Liver (tissue), 7 donors: ENCODE measurements at regions not wholly inside any gene's neighbourhood (a gene's known extent, or its start where the extent isn't known, plus 50 kb on each side); places are given as distances from the start of the nearest gene placed in this dataset.

Experiments used
- DNase-seq: peaks from one replicate; pipeline ENCODE4 v3.0.0-alpha.2; 2017; ENCODE audit warnings: low spot score
- H3K27ac ChIP-seq, 2 donors: one replicate each; pipeline ENCODE4 v1.7.0; 2013; ENCODE audit warnings: inconsistent platforms in 2 of 2, low read length in 2 of 2, control low read depth in 1 of 2, low read depth in 1 of 2, mild to moderate bottlenecking in 1 of 2
- H3K27me3 ChIP-seq, 4 donors: one replicate each; pipeline versions ENCODE4 v1.6.1 to v1.7.0; 2013; ENCODE audit warnings: low read length in 3 of 4, inconsistent platforms in 1 of 4, mild to moderate bottlenecking in 1 of 4, moderate library complexity in 1 of 4; ENCODE audit not compliant: control insufficient read depth in 4 of 4, insufficient read depth in 4 of 4
- H3K36me3 ChIP-seq, 4 donors: one replicate each; pipeline versions ENCODE4 v1.6.1 to v1.7.0; 2013; ENCODE audit warnings: low read length in 3 of 4, mild to moderate bottlenecking in 3 of 4, low read depth in 1 of 4, moderate library complexity in 1 of 4; ENCODE audit not compliant: control insufficient read depth in 4 of 4, insufficient read depth in 3 of 4
- H3K4me1 ChIP-seq, 4 donors: one replicate each; pipeline versions ENCODE4 v1.6.1 to v1.7.0; 2013; ENCODE audit warnings: low read length in 3 of 4, mild to moderate bottlenecking in 3 of 4, moderate library complexity in 1 of 4; ENCODE audit not compliant: control insufficient read depth in 4 of 4, insufficient read depth in 4 of 4
- H3K4me3 ChIP-seq, 3 donors: one replicate each; pipeline versions ENCODE4 v1.6.1 to v1.7.0; 2013; ENCODE audit warnings: low read length in 3 of 3, control low read depth in 1 of 3, low read depth in 1 of 3, mild to moderate bottlenecking in 1 of 3
- H3K9ac ChIP-seq, 2 donors: one replicate each; pipeline ENCODE4 v1.7.0; 2013; ENCODE audit warnings: low read length in 2 of 2, mild to moderate bottlenecking in 2 of 2, moderate library complexity in 2 of 2, control low read depth in 1 of 2, low read depth in 1 of 2
- H3K9me3 ChIP-seq, 4 donors: one replicate each; pipeline versions ENCODE4 v1.6.1 to v1.7.0; 2013; ENCODE audit warnings: low read length in 3 of 4; ENCODE audit not compliant: control insufficient read depth in 4 of 4
- ATF3 ChIP-seq: IDR thresholded peaks from 2 replicates; pipeline ENCODE4 v1.6.1; 2016; ENCODE audit warnings: antibody characterized with exemption
- EGR1 ChIP-seq, 2 donors: IDR thresholded peaks; 2 replicates each; pipeline ENCODE4 v1.6.1; 2016 to 2018; ENCODE audit warnings: antibody characterized with exemption in 2 of 2, low read depth in 2 of 2
- FOXA1 ChIP-seq: IDR thresholded peaks from 2 replicates; pipeline ENCODE4 v1.6.1; 2016; ENCODE audit warnings: antibody characterized with exemption
- FOXA2 ChIP-seq: IDR thresholded peaks from 2 replicates; pipeline ENCODE4 v1.6.1; 2016; ENCODE audit warnings: antibody characterized with exemption
- GABPA ChIP-seq, 2 donors: IDR thresholded peaks in 1 of 2; conservative IDR thresholded peaks in 1 of 2; 2 replicates each; pipeline ENCODE4 v1.6.1; 2016; ENCODE audit warnings: antibody characterized with exemption in 2 of 2, mild to moderate bottlenecking in 1 of 2, moderate library complexity in 1 of 2
- HNF4G ChIP-seq: IDR thresholded peaks from 2 replicates; pipeline ENCODE4 v1.6.1; 2016; ENCODE audit warnings: antibody characterized with exemption
- MAX ChIP-seq: IDR thresholded peaks from 2 replicates; pipeline ENCODE4 v1.6.1; 2016; ENCODE audit warnings: antibody characterized with exemption
- NR2F2 ChIP-seq: IDR thresholded peaks from 2 replicates; pipeline ENCODE4 v1.6.1; 2016; ENCODE audit warnings: antibody characterized with exemption
- RAD21 ChIP-seq, 2 donors: IDR thresholded peaks; 2 replicates each; pipeline ENCODE4 v1.6.1; 2016; ENCODE audit warnings: antibody characterized with exemption in 2 of 2, mild to moderate bottlenecking in 2 of 2
- REST ChIP-seq: IDR thresholded peaks from 2 replicates; pipeline ENCODE4 v1.6.1; 2016; ENCODE audit warnings: antibody characterized with exemption, mild to moderate bottlenecking
- YY1 ChIP-seq: IDR thresholded peaks from 2 replicates; pipeline ENCODE4 v1.6.1; 2016; ENCODE audit warnings: antibody characterized with exemption, mild to moderate bottlenecking
- ZBTB33 ChIP-seq: IDR thresholded peaks from 2 replicates; pipeline ENCODE4 v1.6.1; 2016; ENCODE audit warnings: antibody characterized with exemption
- WGBS: extraction: QIAGEN DNeasy Blood & Tissue Kit; methylation state at CpG from one replicate; pipeline ENCODE4 v1.1.7; 2013; 5-methylcytosine and 5-hydroxymethylcytosine counted together
- donor health status: healthy.
- donor health status: healthy.
- donor health status: healthy.
- donor health status: healthy.

GRCh38 chr1:14396100-14396499, 202.4 kb upstream of the KAZN start (continued):
- TF ChIP-seq FOXA1 (no peak), FOXA2 (no peak)

- Histone ChIP-seq H3K27me3 (no peaks in the 10 kb centered on the region), H3K27ac (no peak overlapping the region), H3K9ac (no peak overlapping the region), H3K4me3 (no peak overlapping the region), H3K4me1 (no peaks in the 10 kb centered on the region), H3K36me3 (no peaks in the 10 kb centered on the region), H3K9me3 (peaks cover 0 to 2% (median 0%) of the 10 kb centered on the region in 4 donors)
- DNase-seq: no peak
- TF ChIP-seq ZBTB33: no peak
- TF ChIP-seq NR2F2: no peak
- TF ChIP-seq EGR1 (IDR thresholded peaks at IDR 0.05; ENCODE audit: low read depth in 2 of 2): no peak
- TF ChIP-seq YY1: no peak
- TF ChIP-seq RAD21 (IDR thresholded peaks at IDR 0.05): no peak
- no peak for TF ChIP-seq ATF3
- TF ChIP-seq MAX: no peak
- TF ChIP-seq HNF4G: no peak
- no peak for TF ChIP-seq REST
- TF ChIP-seq GABPA (IDR thresholded peaks at IDR 0.05 in 1 of 2, conservative IDR thresholded peaks at IDR 0.05 in 1 of 2): no peak
- no peak for TF ChIP-seq FOXA2
- whole genome bisulfite sequencing: 75% methylated on average over 13 of the region's 13 CpGs
Observed at GRCh38 chr1:14403961-14404645, 194.4 kb upstream of the KAZN start.

GRCh38 chr1:14404862-14405301, 193.6 kb upstream of the KAZN start:
- no peak overlapping the region for H3K9ac ChIP-seq
- 33% methylated on average over 1 of the region's 1 CpG for WGBS
- peaks cover 0 to 2% (median 0%) of the 10 kb centered on the region in 4 donors for H3K9me3 ChIP-seq
- no peaks in the 10 kb centered on the region for H3K36me3 ChIP-seq
- H3K27ac ChIP-seq: no peak overlapping the region
- no peak overlapping the region for H3K4me3 ChIP-seq
- no peak for TF ChIP-seq GABPA (IDR thresholded peaks at IDR 0.05 in 1 of 2, conservative IDR thresholded peaks at IDR 0.05 in 1 of 2)
- H3K4me1 ChIP-seq: no peaks in the 10 kb centered on the region
- no peaks in the 10 kb centered on the region for H3K27me3 ChIP-seq
- no peak for DNase-seq
